ENCODE measurements at regions not wholly inside any gene's neighbourhood (a gene's known extent, or its start where the extent isn't known, plus 50 kb on each side); places are given as distances from the start of the nearest gene placed in this dataset.
A peak's percentile ranks its signal among the peaks of the same experiment; 100 is the strongest.

GRCh38 chr5:158553195-158553961 is 546.3 kb downstream of the EBF1 start:
- H3K9me3 Mint-ChIP-seq (ENCODE audit: unreplicated experiment), result peaks cover 14% of the 10 kb centered on the region
- no peak overlapping the region for H3K4me3 Mint-ChIP-seq (ENCODE audit: unreplicated experiment)
- H3K27ac Mint-ChIP-seq (ENCODE audit: unreplicated experiment), result no peak overlapping the region
- no peak for DNase-seq (ENCODE audit: extremely low spot score, unreplicated experiment)
- no peaks in the 10 kb centered on the region for H3K27me3 Mint-ChIP-seq (ENCODE audit: unreplicated experiment)
- H3K36me3 Mint-ChIP-seq (ENCODE audit: unreplicated experiment), result no peaks in the 10 kb centered on the region
- TF ChIP-seq CTCF (IDR thresholded peaks at IDR 0.05), result no peak
- H3K4me1 Mint-ChIP-seq (ENCODE audit: unreplicated experiment), result peaks cover 2% of the 10 kb centered on the region

GRCh38 chr5:158552241-158552640 is 547.5 kb downstream of the EBF1 start:
- H3K4me3 Mint-ChIP-seq (ENCODE audit: unreplicated experiment), result no peak overlapping the region
- TF ChIP-seq CTCF (IDR thresholded peaks at IDR 0.05), result no peak
- no peaks in the 10 kb centered on the region for H3K27me3 Mint-ChIP-seq (ENCODE audit: unreplicated experiment)
- H3K9me3 Mint-ChIP-seq (ENCODE audit: unreplicated experiment), result peaks cover 14% of the 10 kb centered on the region
- H3K27ac Mint-ChIP-seq (ENCODE audit: unreplicated experiment), result no peak overlapping the region
- peaks cover 2% of the 10 kb centered on the region for H3K4me1 Mint-ChIP-seq (ENCODE audit: unreplicated experiment)
- DNase-seq (ENCODE audit: extremely low spot score, unreplicated experiment), result no peak
- H3K36me3 Mint-ChIP-seq (ENCODE audit: unreplicated experiment), result no peaks in the 10 kb centered on the region

GRCh38 chr5:158549311-158549710 is 550.4 kb downstream of the EBF1 start:
- Mint-ChIP-seq H3K4me1 (ENCODE audit: unreplicated experiment) (peaks cover 24% of the 10 kb centered on the region), H3K9me3 (ENCODE audit: unreplicated experiment) (peaks cover 5% of the 10 kb centered on the region), H3K4me3 (ENCODE audit: unreplicated experiment) (no peak overlapping the region), H3K27me3 (ENCODE audit: unreplicated experiment) (no peaks in the 10 kb centered on the region), H3K36me3 (ENCODE audit: unreplicated experiment) (no peaks in the 10 kb centered on the region), H3K27ac (ENCODE audit: unreplicated experiment) (no peak overlapping the region)
- no peak for DNase-seq (ENCODE audit: extremely low spot score, unreplicated experiment)
- no peak for TF ChIP-seq CTCF (IDR thresholded peaks at IDR 0.05)

- peaks cover 41% of the 10 kb centered on the region for H3K4me1 Mint-ChIP-seq (ENCODE audit: unreplicated experiment)
- H3K9me3 Mint-ChIP-seq (ENCODE audit: unreplicated experiment), result peaks cover 5% of the 10 kb centered on the region
- no peaks in the 10 kb centered on the region for H3K36me3 Mint-ChIP-seq (ENCODE audit: unreplicated experiment)
- TF ChIP-seq CTCF (IDR thresholded peaks at IDR 0.05), result no peak
- no peak for DNase-seq (ENCODE audit: extremely low spot score, unreplicated experiment)
- H3K4me3 Mint-ChIP-seq (ENCODE audit: unreplicated experiment), result no peak overlapping the region
- no peaks in the 10 kb centered on the region for H3K27me3 Mint-ChIP-seq (ENCODE audit: unreplicated experiment)
- H3K27ac Mint-ChIP-seq (ENCODE audit: unreplicated experiment), result peak overlapping the region; percentile 69
Observed at GRCh38 chr5:158546748-158547147, 553.0 kb downstream of the EBF1 start.

- H3K27ac Mint-ChIP-seq (ENCODE audit: unreplicated experiment), result peak overlapping the region; percentile 69
- peaks cover 5% of the 10 kb centered on the region for H3K9me3 Mint-ChIP-seq (ENCODE audit: unreplicated experiment)
- H3K27me3 Mint-ChIP-seq (ENCODE audit: unreplicated experiment), result no peaks in the 10 kb centered on the region
- no peaks in the 10 kb centered on the region for H3K36me3 Mint-ChIP-seq (ENCODE audit: unreplicated experiment)
- peaks cover 41% of the 10 kb centered on the region for H3K4me1 Mint-ChIP-seq (ENCODE audit: unreplicated experiment)
- no peak for DNase-seq (ENCODE audit: extremely low spot score, unreplicated experiment)
- TF ChIP-seq CTCF (IDR thresholded peaks at IDR 0.05), result no peak
- H3K4me3 Mint-ChIP-seq (ENCODE audit: unreplicated experiment), result no peak overlapping the region
Observed at GRCh38 chr5:158545949-158546530, 553.7 kb downstream of the EBF1 start.
